NCI-H748 (cell line): ENCODE measurements at regions not wholly inside any gene's neighbourhood (a gene's known extent, or its start where the extent isn't known, plus 50 kb on each side); places are given as distances from the start of the nearest gene placed in this dataset.
"Not testable (repeated sequence)": the region's sequence is repeated elsewhere in the genome, so short reads cannot be mapped to it uniquely, and the experiment has no call there.

Source experiments
- DNase-seq: peaks from one replicate; lab custom pipeline; 2025; ENCODE audit not compliant: unreplicated experiment; lab: John Stamatoyannopoulos, UW

GRCh38 chr9:75456698-75457097, 368.4 kb downstream of the OSTF1 start:
- DNase-seq, result no peak

GRCh38 chr9:75457474-75458011, 369.2 kb downstream of the OSTF1 start:
- no peak for DNase-seq

GRCh38 chr9:75459311-75459710, 371.0 kb downstream of the OSTF1 start:
- DNase-seq, result not testable (repeated sequence)

GRCh38 chr9:75461183-75461582, 372.9 kb downstream of the OSTF1 start:
- no peak for DNase-seq

DNA sequence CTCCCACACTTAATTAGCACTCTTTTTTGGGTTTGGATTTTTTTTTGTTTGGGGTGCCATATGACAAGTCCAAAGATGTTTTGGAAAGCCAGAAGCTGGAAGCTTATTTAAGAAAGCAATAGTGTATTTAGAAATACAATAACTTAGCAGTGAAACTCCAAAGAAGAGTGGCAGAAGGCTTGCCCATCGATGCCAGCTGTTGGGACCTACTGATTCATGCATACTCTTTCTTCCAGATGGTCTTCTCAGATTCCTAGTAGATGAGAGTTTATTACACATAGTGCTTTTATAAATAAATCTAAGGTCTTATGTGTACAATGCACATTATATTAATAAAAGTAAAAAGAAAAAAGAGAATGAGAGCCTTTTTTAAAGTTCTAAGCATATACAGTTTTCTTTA, 374.6 kb downstream of the OSTF1 start:
- DNase-seq, result no peak

- no peak for DNase-seq
Observed at GRCh38 chr9:75463871-75464270, 375.6 kb downstream of the OSTF1 start.

GRCh38 chr9:75464726-75465125, 376.4 kb downstream of the OSTF1 start:
- no peak for DNase-seq

DNA sequence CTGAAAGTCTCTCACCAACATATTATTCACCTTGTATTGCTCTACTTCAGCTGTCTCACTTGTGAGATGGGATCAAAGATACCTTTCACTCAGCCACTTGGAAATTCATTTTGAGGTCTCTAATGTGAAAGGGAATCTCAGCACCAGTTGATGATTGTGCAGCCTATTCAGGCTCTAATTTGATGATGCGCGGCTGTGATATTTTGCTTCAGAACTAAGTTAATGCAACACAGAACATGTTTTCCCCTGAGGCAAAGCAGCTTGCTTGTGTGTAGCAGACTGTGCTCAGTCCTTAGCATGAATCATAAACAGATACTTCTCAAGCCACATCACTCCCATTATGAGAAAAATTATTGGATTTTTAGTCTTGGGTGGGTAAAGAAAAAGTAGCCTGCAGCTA, 378.8 kb downstream of the OSTF1 start:
- no peak for DNase-seq

GRCh38 chr9:75471549-75472114, 383.3 kb downstream of the OSTF1 start:
- DNase-seq, result no peak

- no peak for DNase-seq
Observed at GRCh38 chr9:75482566-75482965, 394.3 kb downstream of the OSTF1 start.

- no peak for DNase-seq
Observed at GRCh38 chr9:75483636-75484035, 395.3 kb downstream of the OSTF1 start.

DNA sequence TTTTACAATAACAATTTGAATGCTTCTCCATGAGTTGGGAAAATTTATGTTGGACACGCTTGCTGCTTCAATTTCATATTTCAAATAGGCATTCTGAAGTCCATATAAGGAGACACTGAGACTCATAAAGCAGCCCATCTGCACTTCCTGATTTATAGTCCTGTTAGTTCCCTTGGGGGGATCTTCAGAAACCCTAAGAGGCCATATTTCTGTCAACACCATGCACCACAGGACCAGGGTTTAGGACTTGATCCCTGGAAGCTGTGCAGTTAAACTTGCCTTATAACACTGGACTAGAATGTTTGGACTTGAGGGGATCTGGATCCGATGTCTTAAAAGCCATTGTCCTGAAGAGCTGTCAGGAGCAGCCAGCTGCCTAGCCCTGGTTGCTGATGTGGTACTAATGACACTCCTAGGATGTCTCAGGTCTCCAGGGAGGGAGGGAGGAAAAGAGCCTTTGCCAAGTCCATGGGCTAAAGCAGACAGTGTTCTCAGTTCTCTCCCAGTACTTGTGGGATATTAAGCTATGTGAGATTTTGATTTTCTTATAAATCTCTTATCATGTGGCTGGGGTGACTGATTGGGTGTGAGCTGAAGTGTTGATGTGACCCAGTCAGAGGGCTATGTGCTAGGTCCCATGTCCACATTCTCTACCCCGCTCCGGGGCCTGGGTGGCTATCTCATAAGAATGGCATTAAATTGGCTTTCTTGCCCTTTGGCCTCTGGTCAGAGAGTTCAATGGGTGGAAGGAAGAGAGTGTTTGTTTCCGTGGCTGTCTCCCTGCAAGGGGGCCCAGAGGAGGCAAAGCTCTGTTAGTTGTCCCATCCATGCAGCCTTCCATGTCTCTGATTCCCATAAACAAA, 399.8 kb downstream of the OSTF1 start:
- no peak for DNase-seq

DNA sequence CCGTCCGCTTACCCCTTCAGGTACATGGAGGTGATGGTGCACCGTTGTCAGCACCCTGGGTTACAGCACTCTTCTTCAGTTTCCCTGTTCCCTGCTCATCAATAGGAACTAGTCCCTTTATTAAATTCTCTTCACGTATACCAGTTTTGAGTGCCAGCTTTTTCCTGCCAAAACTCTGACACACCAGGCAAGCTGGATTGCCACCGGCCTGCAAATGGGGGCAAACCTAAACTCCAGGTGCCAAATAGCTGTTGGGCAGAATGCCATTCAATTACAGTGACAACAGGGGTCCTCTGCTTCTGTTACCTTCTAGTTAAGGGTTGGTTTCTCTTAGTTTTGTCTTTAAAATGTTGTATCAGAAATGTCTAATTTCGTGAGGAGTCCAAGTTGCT, 400.4 kb downstream of the OSTF1 start:
- no peak for DNase-seq

GRCh38 chr9:75490326-75490725, 400.1 kb upstream of the PCSK5 start:
- no peak for DNase-seq

DNA sequence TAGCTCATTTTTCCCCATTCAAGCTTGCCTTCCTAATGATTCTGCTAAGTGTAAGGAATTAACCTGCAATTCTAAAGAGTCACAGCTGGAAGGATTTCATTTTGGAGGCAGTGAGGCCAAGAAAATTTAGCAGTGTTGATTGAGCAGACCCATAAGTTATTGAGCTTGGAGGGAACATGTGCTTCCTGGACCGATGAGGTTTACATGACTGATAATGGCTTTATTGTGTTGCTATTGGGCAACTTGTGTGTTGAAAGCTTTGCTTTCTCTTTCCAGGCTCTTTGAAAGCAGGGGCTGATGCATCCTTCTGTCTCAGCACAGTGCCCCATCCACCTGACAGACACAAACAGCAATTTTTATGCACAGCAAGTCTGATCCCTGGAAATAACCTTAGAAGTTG, 398.9 kb upstream of the PCSK5 start:
- DNase-seq, result no peak

GRCh38 chr9:75499812-75500211, 390.7 kb upstream of the PCSK5 start:
- no peak for DNase-seq

- no peak for DNase-seq
Observed at GRCh38 chr9:75500479-75500878, 390.0 kb upstream of the PCSK5 start.

GRCh38 chr9:75500940-75501339, 389.5 kb upstream of the PCSK5 start:
- not testable (repeated sequence) for DNase-seq

DNA sequence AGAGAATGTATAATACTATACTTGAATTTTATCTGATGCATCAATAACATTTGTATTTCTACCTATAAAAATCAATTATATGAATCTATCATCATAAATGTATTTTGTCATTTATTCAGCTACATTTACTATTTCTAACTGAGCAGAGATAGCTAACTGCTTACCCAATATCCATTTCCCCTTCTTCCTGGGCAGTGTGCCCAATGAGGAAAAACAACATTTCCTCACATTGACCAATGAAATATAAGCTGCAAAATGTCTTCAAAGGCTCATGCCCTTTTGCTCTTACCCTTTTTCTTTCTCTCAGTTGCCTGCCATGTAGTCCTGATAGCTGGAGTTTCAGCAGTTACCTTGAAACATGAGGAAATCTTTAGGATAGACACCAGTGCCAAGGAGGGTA, 385.8 kb upstream of the PCSK5 start:
- no peak for DNase-seq

DNA sequence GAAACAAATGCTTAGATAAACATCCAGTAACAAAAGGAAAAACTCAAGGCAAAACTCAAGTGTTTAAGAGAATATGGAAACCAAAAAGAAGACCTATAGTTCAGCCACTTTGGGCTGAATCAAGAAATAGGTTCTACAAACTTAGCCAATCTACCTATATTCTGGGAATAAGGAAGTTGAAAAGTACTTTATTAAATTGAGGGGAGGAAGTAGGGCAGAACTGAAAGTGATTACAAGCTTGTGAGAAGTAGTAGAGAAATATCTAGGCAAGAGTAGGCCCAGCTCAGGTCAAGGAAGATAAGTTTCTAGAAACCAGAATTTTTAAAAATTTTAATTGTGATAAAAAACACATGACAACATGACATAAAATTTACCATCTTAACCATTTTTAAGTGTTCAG, 384.8 kb upstream of the PCSK5 start:
- no peak for DNase-seq

DNA sequence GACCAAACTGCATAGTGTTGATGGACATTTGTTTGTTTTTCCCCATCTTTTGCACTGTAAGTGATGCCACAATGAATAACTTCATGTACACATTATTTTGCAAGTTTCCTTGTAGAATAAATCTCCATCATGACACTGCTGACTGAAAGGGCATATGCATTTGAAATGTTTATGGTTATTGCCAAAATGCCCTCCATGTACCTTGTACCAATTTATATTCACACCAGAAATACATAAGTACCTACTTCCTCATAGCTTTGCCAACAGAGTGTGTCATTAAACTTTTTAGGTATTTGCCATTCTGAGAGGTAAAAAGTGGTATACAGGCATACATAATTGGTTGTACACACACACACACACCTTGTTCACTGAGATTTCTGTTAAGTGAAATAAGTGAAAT, 361.0 kb upstream of the PCSK5 start:
- DNase-seq, result no peak

DNA sequence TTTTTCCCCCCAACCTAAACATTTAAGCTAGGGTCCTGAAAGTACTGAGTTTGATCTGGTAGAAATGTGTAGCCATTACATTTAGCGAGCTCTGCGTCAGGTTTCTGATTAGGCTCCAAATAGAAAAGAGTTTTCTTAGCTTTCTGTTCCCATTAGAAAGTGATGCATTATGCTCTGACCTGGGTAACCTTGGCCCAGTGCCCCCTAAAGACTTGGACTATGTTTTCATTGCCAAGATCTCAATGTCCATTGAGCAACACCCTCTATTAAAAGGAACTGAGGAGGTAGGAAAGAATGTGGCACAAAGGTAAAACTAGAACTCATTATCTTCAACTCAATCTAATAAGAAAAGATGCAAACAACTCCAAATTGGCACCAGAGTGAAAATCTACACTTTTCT, 358.9 kb upstream of the PCSK5 start:
- DNase-seq, result no peak
